Keratinocyte (primary cell): ENCODE measurements at regions not wholly inside any gene's neighbourhood (a gene's known extent, or its start where the extent isn't known, plus 50 kb on each side); places are given as distances from the start of the nearest gene placed in this dataset.

Experiments
- CTCF ChIP-seq, 3 experiments: IDR thresholded peaks in 1 of 3; conservative IDR thresholded peaks in 1 of 3; optimal IDR thresholded peaks in 1 of 3; 2 replicates in 2 of 3; 3 replicates in 1 of 3; pipeline versions ENCODE3 to v1.5.1; 2011; ENCODE audit warnings: low read length in 3 of 3, mild to moderate bottlenecking in 3 of 3, moderate library complexity in 2 of 3, control low read depth in 1 of 3, inconsistent platforms in 1 of 3; ENCODE audit not compliant: insufficient read depth in 2 of 3; ENCODE audit errors: extremely low read depth in 1 of 3
- EZH2 ChIP-seq: IDR thresholded peaks from one replicate; pipeline ENCODE4 v1.6.1; 2012; ENCODE audit warnings: inconsistent platforms, mild to moderate bottlenecking, low read length, moderate library complexity

DNA sequence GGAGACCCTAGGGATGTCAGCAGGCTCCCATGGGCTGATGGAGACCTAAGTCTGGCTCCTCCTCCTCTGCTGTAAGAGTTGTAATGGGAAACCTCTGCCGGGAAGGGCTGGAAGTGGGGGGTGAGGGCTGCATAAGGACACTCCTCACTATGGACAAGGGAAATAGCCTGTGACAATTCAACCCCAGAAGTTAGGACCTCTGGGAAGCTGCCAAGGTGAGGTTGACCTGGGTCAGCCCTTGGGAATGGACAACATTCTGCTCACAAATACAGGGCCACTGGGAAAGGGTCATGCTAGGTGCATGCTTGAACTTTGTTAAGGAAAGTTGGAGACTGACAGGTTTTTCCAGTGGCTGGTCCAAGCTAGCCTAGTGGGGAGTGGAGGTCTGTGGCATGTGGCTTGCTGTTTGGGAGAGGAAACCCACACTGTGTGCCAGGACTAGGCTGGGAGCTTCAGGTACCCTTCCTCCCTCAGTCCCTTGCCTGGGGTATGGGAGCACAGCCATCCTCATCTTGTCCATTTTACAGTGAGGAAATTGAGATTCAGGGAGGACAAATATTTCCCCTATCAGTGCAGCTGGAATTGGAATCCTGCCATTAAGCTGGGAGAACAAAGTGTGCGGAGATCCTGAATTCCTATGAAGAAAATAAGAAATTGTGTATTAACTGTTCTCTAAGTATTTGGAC is 190.4 kb downstream of the SALL1 start:
- no peak for TF ChIP-seq CTCF (optimal IDR thresholded peaks at IDR 0.05 in 1 of 3, IDR thresholded peaks at IDR 0.05 in 1 of 3, conservative IDR thresholded peaks at IDR 0.05 in 1 of 3; ENCODE audit: extremely low read depth in 1 of 3, insufficient read depth in 2 of 3, low read length in 3 of 3)
- no peak for TF ChIP-seq EZH2
